D721Med (cell line): ENCODE measurements at regions not wholly inside any gene's neighbourhood (a gene's known extent, or its start where the extent isn't known, plus 50 kb on each side); places are given as distances from the start of the nearest gene placed in this dataset.

Experiments used
- DNase-seq: peaks from one replicate; pipeline ENCODE4 v3.0.0; 2011; ENCODE audit warnings: low spot score; ENCODE audit not compliant: insufficient read length
- FAIRE-seq: peaks from 2 replicates; lab custom pipeline; 2011; peaks lifted over from hg19 to GRCh38; lab: Jason Lieb, UNC
- TF ChIP-seq, protein P1 (sequence below): IDR thresholded peaks from 2 replicates; pipeline ENCODE4 v1.5.1; 2012; ENCODE audit warnings: mild to moderate bottlenecking, control low read depth; ENCODE audit not compliant: insufficient read depth; ENCODE audit errors: missing control alignments

DNA sequence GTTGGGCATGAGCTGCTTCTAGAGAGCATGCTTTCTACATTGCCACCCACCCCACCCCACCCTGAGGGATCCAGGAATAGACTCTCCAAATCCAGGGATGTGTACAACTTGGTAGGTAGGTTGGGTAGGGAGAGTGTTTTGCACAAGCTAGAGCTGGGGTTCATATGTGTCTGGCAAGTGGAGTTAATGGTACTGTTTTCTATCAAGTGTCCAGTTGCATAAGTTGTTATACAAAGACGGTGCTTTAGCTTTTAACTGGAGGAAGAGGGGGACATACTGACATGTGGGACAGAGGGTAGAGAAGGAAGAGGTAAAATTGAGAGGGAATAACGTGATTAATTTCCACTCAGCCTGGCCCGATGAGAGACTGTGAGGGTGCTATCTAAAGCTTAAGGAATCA, 51.0 kb upstream of the TNC start:
- no peak for DNase-seq
- FAIRE-seq = no peak
- TF ChIP-seq, protein P1, sequence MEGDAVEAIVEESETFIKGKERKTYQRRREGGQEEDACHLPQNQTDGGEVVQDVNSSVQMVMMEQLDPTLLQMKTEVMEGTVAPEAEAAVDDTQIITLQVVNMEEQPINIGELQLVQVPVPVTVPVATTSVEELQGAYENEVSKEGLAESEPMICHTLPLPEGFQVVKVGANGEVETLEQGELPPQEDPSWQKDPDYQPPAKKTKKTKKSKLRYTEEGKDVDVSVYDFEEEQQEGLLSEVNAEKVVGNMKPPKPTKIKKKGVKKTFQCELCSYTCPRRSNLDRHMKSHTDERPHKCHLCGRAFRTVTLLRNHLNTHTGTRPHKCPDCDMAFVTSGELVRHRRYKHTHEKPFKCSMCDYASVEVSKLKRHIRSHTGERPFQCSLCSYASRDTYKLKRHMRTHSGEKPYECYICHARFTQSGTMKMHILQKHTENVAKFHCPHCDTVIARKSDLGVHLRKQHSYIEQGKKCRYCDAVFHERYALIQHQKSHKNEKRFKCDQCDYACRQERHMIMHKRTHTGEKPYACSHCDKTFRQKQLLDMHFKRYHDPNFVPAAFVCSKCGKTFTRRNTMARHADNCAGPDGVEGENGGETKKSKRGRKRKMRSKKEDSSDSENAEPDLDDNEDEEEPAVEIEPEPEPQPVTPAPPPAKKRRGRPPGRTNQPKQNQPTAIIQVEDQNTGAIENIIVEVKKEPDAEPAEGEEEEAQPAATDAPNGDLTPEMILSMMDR = no peak

GRCh38 chr9:115170358-115171073, 52.6 kb upstream of the TNC start:
- FAIRE-seq = no peak
- DNase-seq = no peak
- TF ChIP-seq, protein P1 = no peak

DNA sequence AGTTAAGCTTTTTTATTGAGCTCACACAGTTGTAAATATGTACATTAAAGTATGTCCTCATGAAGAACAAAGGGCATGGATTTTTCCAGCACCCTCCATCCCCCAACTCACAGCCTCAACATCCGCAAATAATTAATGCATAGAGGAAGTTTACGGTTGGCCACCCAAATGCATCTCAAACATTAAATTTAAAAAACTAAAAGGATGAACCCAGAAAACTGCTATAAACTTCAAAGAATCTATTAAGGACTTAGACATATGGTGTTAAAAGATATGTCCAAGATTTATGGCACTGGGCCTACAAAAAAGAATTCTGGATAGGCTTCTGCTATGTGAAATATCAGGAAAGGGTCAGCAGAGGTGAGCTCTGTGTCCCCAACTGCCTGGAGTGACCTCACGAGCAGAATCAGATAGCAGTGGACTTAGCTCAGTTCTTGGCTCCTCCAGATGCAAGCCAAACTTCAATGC, 54.0 kb upstream of the TNC start:
- DNase-seq (no peak), FAIRE-seq (no peak)
- TF ChIP-seq, protein P1 = no peak

DNA sequence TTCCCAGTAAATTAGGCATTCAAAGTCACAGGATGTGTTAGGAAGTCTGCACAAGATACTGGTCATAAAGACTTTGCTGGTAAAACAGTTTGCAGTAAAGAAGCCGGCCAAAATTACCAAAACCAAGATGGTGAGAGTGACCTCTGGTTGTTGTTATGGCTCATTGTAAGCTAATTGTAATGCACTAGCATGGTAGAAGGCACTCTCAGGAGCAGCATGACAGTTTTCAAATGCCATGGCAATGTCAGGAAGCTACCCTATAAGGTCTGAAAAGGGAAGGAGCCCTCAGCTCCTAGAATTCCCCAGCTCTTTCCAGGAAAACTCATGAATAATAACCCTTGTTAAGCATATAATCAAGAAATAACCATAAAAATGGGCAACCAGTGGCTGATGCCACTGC, 64.3 kb upstream of the TNC start:
- TF ChIP-seq, protein P1 = no peak
- DNase-seq (no peak), FAIRE-seq (no peak)

DNA sequence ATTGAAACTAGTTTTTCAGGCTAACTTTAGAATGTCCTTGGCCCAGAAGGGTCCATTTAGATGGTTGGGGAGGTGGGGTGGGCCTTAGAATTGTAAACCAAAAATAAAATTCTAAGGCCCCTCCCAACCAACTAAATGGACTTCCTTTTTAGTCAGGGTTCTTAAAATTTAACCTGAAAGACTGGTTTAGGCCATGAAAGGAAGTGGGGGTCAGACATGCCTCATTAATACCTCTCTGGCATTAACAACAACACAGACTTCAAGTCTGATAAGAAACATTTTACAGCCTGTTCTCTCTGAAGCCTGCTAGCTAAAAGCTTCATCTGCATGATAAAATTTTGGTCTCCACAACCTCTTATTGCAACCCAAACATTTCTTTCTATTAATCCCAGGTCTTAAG, 65.5 kb upstream of the TNC start:
- DNase-seq (no peak), FAIRE-seq (no peak)
- TF ChIP-seq, protein P1 = no peak

DNA sequence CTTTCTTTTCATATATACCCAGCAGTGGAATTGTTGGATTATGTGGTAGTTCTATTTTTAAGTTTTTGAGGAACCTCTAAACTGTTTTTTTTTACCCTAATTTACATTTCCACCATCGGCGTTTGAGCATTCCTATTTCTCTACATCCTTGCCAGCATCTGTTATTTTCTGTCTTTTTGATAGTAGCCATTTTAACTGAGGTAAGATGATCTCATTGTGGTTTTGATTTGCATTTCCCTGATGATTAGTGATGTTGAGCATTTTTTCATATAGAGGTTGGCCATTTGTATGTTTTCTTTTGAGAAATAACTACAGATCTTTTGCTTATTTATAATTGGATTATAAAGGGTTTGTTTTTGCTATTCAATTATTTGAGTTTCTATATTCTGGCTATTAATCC, 71.7 kb upstream of the TNC start:
- TF ChIP-seq, protein P1 = no peak
- FAIRE-seq = no peak
- no peak for DNase-seq

GRCh38 chr9:115191667-115192066, 73.7 kb upstream of the TNC start:
- TF ChIP-seq, protein P1 = no peak
- DNase-seq (no peak), FAIRE-seq (no peak)
